ENCODE measurements at regions not wholly inside any gene's neighbourhood (a gene's known extent, or its start where the extent isn't known, plus 50 kb on each side); places are given as distances from the start of the nearest gene placed in this dataset.

DNA sequence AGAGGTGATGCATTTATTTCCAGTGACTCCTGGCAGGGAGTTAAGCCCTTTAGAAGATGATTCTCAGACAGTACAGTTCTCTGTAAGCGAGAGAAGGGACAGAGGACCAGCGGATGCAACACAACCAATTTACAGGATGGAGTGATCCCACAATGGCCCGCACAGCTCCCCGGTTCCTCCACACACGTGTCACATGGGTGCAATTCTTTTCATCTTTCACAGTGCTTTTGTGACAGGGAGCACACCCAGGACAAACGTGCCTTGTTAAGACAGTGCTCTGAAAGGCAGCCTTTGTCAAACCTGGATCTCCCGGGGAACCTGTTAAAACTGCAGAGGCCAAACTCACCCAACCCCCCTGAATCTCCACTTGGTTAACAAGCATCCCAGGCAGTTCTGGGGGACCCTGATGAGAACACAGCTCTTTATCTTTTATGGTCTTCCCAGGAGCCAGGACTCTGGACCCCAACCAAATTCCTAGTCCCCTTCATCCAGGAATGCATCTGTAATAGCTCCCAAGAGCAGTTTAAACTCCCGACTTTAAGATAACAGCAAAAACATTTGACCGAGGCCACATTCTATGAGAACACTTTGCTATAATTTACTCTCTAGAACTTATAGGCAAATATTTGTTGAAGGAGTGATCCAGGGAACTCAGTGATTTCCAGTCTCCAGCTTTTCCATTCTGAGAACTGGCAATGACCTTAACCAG is 134.9 kb upstream of the CDH5 start:
- DNase-seq (ENCODE audit: low read depth) = no peak
- TF ChIP-seq, protein P1, sequence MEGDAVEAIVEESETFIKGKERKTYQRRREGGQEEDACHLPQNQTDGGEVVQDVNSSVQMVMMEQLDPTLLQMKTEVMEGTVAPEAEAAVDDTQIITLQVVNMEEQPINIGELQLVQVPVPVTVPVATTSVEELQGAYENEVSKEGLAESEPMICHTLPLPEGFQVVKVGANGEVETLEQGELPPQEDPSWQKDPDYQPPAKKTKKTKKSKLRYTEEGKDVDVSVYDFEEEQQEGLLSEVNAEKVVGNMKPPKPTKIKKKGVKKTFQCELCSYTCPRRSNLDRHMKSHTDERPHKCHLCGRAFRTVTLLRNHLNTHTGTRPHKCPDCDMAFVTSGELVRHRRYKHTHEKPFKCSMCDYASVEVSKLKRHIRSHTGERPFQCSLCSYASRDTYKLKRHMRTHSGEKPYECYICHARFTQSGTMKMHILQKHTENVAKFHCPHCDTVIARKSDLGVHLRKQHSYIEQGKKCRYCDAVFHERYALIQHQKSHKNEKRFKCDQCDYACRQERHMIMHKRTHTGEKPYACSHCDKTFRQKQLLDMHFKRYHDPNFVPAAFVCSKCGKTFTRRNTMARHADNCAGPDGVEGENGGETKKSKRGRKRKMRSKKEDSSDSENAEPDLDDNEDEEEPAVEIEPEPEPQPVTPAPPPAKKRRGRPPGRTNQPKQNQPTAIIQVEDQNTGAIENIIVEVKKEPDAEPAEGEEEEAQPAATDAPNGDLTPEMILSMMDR (IDR thresholded peaks at IDR 0.05; ENCODE audit: insufficient read depth, low read depth, low read length, missing control alignments) = no peak

GRCh38 chr16:66229651-66230050 is 136.8 kb upstream of the CDH5 start:
- H3K4me3 ChIP-seq (ENCODE audit: low read depth, low read length) = no peak overlapping the region
- TF ChIP-seq, protein P1 (IDR thresholded peaks at IDR 0.05; ENCODE audit: insufficient read depth, low read depth, low read length, missing control alignments) = no peak
- no peak for DNase-seq (ENCODE audit: low read depth)

More for the DNA sequence above, 134.9 kb upstream of the CDH5 start:
- H3K4me3 ChIP-seq (ENCODE audit: low read depth, low read length) = no peak overlapping the region

DNA sequence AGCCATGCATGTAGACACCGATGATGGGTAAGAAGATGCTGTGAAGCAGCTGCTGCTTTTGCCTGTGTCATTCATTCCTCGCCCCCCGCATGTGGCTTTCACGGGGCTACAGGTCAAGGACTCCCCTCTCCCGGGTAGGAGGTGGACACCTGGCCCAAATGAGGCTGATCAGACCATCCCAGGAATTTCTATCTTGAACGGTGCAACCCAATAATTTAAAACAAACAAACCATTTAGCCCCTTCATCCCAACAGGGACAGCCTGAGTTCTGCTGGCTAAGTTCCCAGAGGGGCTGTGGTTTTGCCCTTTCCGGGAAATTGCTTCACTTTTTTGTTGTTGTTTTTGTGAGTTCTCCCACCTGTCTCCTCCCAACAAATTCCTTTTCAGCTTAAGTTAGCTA is 137.7 kb upstream of the CDH5 start:
- H3K4me3 ChIP-seq (ENCODE audit: low read depth, low read length) = no peak overlapping the region
- TF ChIP-seq, protein P1 (IDR thresholded peaks at IDR 0.05; ENCODE audit: insufficient read depth, low read depth, low read length, missing control alignments) = no peak
- DNase-seq (ENCODE audit: low read depth) = no peak

DNA sequence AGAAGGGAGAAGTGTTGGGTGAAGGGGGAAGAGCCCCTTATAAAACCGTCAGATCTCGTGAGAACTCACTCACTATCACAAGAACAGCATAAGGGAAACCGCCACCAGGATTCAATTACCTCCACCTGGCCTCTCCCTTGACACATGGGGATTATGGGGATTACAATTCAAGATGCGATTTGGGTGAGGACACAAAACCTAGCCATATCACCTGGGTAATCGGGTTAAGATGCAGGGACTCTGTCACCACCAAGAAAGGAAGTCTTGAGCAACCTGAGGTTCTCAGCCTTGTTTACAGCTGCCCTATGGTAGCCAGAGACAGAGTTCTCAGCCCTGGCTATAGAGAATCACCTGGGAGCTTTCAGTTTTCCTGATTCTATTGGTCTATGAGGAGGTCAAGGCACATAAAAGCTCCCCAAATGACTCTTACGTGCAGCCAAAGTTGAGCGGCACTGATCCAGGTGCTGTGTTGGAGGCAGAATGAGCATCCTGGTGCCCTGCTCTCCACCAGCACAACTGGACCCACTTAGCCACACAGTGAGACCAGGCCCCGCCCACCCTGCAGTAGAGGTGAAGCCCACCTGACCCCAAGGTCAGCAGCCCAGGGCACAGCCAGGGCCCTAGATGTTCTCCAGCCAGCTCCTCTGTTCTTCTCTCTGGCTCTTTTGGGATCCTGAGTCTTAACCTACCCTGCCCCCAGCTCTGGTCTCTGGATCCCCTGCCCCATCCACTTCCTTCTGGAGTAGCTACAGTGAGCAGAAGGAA is 138.5 kb upstream of the CDH5 start:
- no peak overlapping the region for H3K4me3 ChIP-seq (ENCODE audit: low read depth, low read length)
- TF ChIP-seq, protein P1 (IDR thresholded peaks at IDR 0.05; ENCODE audit: insufficient read depth, low read depth, low read length, missing control alignments) = no peak
- DNase-seq (ENCODE audit: low read depth) = no peak

DNA sequence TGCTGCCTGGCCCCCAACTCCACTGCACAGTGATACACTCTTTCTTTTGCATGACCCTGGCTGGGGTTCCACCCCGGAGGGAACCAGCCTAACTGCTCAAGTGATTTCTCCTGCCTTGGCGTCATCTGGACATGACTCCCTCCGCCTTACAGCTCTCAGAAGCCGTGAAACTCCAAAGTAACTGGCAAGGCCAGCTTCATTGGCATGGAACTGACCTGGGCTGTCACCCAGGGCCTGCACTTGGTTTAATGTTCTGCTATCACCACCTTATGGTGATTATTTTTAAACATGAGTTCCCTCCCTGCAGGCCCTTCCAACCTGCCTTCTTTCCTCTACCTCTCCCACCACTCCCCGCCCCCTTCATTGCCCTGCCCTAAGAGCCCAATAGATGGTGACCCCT is 139.7 kb upstream of the CDH5 start:
- no peak overlapping the region for H3K4me3 ChIP-seq (ENCODE audit: low read depth, low read length)
- no peak for DNase-seq (ENCODE audit: low read depth)
- TF ChIP-seq, protein P1 (IDR thresholded peaks at IDR 0.05; ENCODE audit: insufficient read depth, low read depth, low read length, missing control alignments) = no peak

GRCh38 chr16:66225696-66226095 is 140.8 kb upstream of the CDH5 start:
- H3K4me3 ChIP-seq (ENCODE audit: low read depth, low read length) = no peak overlapping the region
- DNase-seq (ENCODE audit: low read depth) = no peak
- TF ChIP-seq, protein P1 (IDR thresholded peaks at IDR 0.05; ENCODE audit: insufficient read depth, low read depth, low read length, missing control alignments) = no peak
